Endothelial cell of umbilical vein (primary cell): ENCODE measurements at regions not wholly inside any gene's neighbourhood (a gene's known extent, or its start where the extent isn't known, plus 50 kb on each side); places are given as distances from the start of the nearest gene placed in this dataset.

Experiments
- BruUV-seq: library from RNA; stranded (reverse); fragments of 400-500 nt; replicated peaks from 2 replicates; lab custom pipeline; 2021; lab: Mats Ljungman, UMichigan
- CTCF ChIA-PET: fragments of 300-600, 350-600 bp; sonication (Branson Sonifier 250); formaldehyde crosslinking; loops from one replicate; lab custom pipeline; 2021; ENCODE audit warnings: antibody characterized with exemption, inconsistent platforms; lab: Charles Lee
- POLR2A ChIA-PET: fragments of 300-600, 350-600 bp; sonication (Branson Sonifier 250); formaldehyde crosslinking; loops from one replicate; lab custom pipeline; 2021; ENCODE audit warnings: antibody characterized with exemption, inconsistent platforms; lab: Charles Lee
- DNase-seq: peaks from one replicate; pipeline ENCODE4 v3.0.0-alpha.2; 2011; ENCODE audit warnings: low read depth, low spot score
- FAIRE-seq: peaks from 2 replicates; lab custom pipeline; 2011; peaks lifted over from hg19 to GRCh38; lab: Jason Lieb, UNC
- H2AFZ ChIP-seq: 2 replicates; pipeline ENCODE4 v1.6.0; 2012; ENCODE audit warnings: low read depth, low read length, control low read depth, inconsistent platforms
- H3K27ac ChIP-seq: 2 replicates; pipeline ENCODE4 v1.5.1; 2011; ENCODE audit warnings: low read depth, mild to moderate bottlenecking, control low read depth, low read length, moderate library complexity; ENCODE audit not compliant: insufficient read depth
- H3K27me3 ChIP-seq, 2 experiments: 2 replicates each; pipeline versions ENCODE4 v1.6.0 to v1.6.1; 2011; ENCODE audit warnings: low read length in 2 of 2, mixed read lengths in 1 of 2; ENCODE audit not compliant: control insufficient read depth in 2 of 2, insufficient read depth in 2 of 2
- H3K36me3 ChIP-seq, 2 experiments: 2 replicates in 1 of 2; 3 replicates in 1 of 2; pipeline ENCODE4 v1.5.1; 2011; ENCODE audit warnings: low read length in 2 of 2, mild to moderate bottlenecking in 1 of 2, moderate library complexity in 1 of 2; ENCODE audit not compliant: control insufficient read depth in 2 of 2, insufficient read depth in 2 of 2; ENCODE audit errors: extremely low read depth in 1 of 2
- H3K4me1 ChIP-seq: 3 replicates; pipeline ENCODE4 v1.5.1; 2011; ENCODE audit warnings: mild to moderate bottlenecking, low read length; ENCODE audit not compliant: control insufficient read depth, insufficient read depth; ENCODE audit errors: extremely low read depth
- H3K4me2 ChIP-seq: 2 replicates; pipeline ENCODE4 v1.6.1; 2011; ENCODE audit warnings: low read length, control low read depth, mixed read lengths; ENCODE audit not compliant: insufficient read depth
- H3K4me3 ChIP-seq, 3 experiments: fragments of 200-600 bp in 1 of 3; sonication (generic), shearing (Covaris generic) in 1 of 3; replicated peaks in 1 of 3; 2 replicates each; pipeline ENCODE4 v1.5.1; 2011 to 2016; ENCODE audit warnings: control low read depth in 3 of 3, low read length in 3 of 3, mild to moderate bottlenecking in 2 of 3, inconsistent platforms in 1 of 3, low read depth in 1 of 3, moderate library complexity in 1 of 3; ENCODE audit not compliant: insufficient read depth in 1 of 3
- H3K79me2 ChIP-seq: 2 replicates; pipeline ENCODE4 v1.6.0; 2012; ENCODE audit warnings: low read length, inconsistent platforms; ENCODE audit not compliant: control insufficient read depth, insufficient read depth
- H3K9ac ChIP-seq: replicated peaks from 2 replicates; pipeline ENCODE3; 2011; ENCODE audit warnings: low read length, control low read depth; ENCODE audit not compliant: insufficient read depth; ENCODE audit errors: extremely low read depth
- H3K9me1 ChIP-seq: replicated peaks from 3 replicates; pipeline ENCODE4 v1.6.0; 2011; ENCODE audit warnings: mild to moderate bottlenecking, low read length; ENCODE audit not compliant: control insufficient read depth, insufficient read depth; ENCODE audit errors: extremely low read depth
- H3K9me3 ChIP-seq: replicated peaks from 2 replicates; pipeline ENCODE4 v1.5.1; 2012; ENCODE audit warnings: low read length, inconsistent platforms; ENCODE audit not compliant: control insufficient read depth, insufficient read depth
- H4K20me1 ChIP-seq: replicated peaks from 2 replicates; pipeline ENCODE3; 2011; ENCODE audit warnings: mild to moderate bottlenecking, low read length; ENCODE audit not compliant: control insufficient read depth, insufficient read depth; ENCODE audit errors: extremely low read depth
- EZH2 ChIP-seq: IDR thresholded peaks from 2 replicates; pipeline ENCODE4 v1.6.1; 2012; ENCODE audit warnings: borderline replicate concordance, low read depth, mild to moderate bottlenecking, moderate library complexity, low read length, inconsistent platforms; ENCODE audit not compliant: severe bottlenecking
- FOS ChIP-seq: IDR thresholded peaks from 2 replicates; pipeline ENCODE4 v1.6.1; 2011; ENCODE audit warnings: mild to moderate bottlenecking, low read length, moderate library complexity, borderline replicate concordance; ENCODE audit not compliant: insufficient read depth
- GATA2 ChIP-seq: IDR thresholded peaks from 2 replicates; pipeline ENCODE4 v1.7.0; 2011; ENCODE audit warnings: low read depth, mild to moderate bottlenecking, moderate library complexity, mixed read lengths, low read length; ENCODE audit not compliant: insufficient read length, insufficient read depth
- JUN ChIP-seq: IDR thresholded peaks from 2 replicates; pipeline ENCODE4 v1.6.1; 2011; ENCODE audit warnings: borderline replicate concordance, low read depth; ENCODE audit not compliant: insufficient read length, insufficient read depth
- MYC ChIP-seq: IDR thresholded peaks from one replicate; pipeline ENCODE4 v1.6.1; 2011; ENCODE audit warnings: mild to moderate bottlenecking, low read depth, low read length
- POLR2A ChIP-seq: IDR thresholded peaks from 2 replicates; pipeline ENCODE4 v1.6.1; 2012; ENCODE audit warnings: low read depth, mild to moderate bottlenecking, control low read depth, low read length
- POLR2AphosphoS5 ChIP-seq: IDR thresholded peaks from 2 replicates; pipeline ENCODE4 v1.6.1; 2012; ENCODE audit warnings: low read depth, mild to moderate bottlenecking, control low read depth, low read length, moderate library complexity; ENCODE audit not compliant: insufficient read depth
- dilution Hi-C: fragments of 300-500 bp; cut with MboI; formaldehyde crosslinking; loops from one replicate; pipeline ENCODE4 v1.15.0; 2019; ENCODE audit warnings: low sequenced_read_pairs; ENCODE audit not compliant: extremely low pct_ligation_motif_present
- intact Hi-C: fragments of 100-400 bp; cut with micrococcal nuclease; formaldehyde crosslinking; loops from one replicate; pipeline ENCODE4 v1.10.0; 2022
- TF ChIP-seq, protein P1 (sequence below): IDR thresholded peaks from 2 replicates; pipeline ENCODE4 v1.6.1; 2011; ENCODE audit not compliant: insufficient read depth, insufficient read length
- TF ChIP-seq, protein P2 (sequence below), 2 donors: IDR thresholded peaks; 1 replicate in 1 of 2; 2 replicates in 1 of 2; pipeline ENCODE4 v1.5.1; 2011; ENCODE audit warnings: low read length in 2 of 2, mild to moderate bottlenecking in 2 of 2, moderate library complexity in 2 of 2, control low read depth in 1 of 2, inconsistent platforms in 1 of 2, low read depth in 1 of 2; ENCODE audit not compliant: insufficient read depth in 1 of 2; ENCODE audit errors: extremely low read depth in 1 of 2

DNA sequence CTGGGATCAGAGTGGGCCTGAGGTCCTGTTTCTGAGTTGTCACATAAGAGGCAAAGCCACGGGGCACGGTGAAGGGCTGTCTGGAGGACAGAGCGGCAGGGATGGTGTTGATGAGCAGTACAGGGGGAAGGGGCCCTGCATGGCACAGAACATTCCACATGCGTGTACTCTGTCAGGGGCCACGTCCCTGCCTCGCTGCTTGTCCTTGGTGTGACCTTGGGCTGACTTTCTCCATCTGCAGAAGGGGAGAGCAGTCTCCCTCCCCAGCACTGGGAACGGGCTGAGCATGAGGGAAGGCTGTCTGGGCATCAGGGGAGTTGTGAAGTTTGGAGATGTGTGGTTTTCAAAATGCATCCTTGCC is 71.5 kb upstream of the GSE1 start:
- Histone ChIP-seq H3K36me3 (no peaks in the 10 kb centered on the region), H4K20me1 (no peaks in the 10 kb centered on the region), H3K4me1 (no peaks in the 10 kb centered on the region), H3K27me3 (no peaks in the 10 kb centered on the region), H3K27ac (no peak overlapping the region), H3K4me2 (no peak overlapping the region), H3K79me2 (no peaks in the 10 kb centered on the region), H3K4me3 (no peak overlapping the region), H3K9ac (no peak overlapping the region), H3K9me1 (no peaks in the 10 kb centered on the region), H3K9me3 (no peaks in the 10 kb centered on the region), H2AFZ (no peak overlapping the region)
- no peak for FAIRE-seq
- BruUV-seq, result no TSS peak
- DNase-seq, result no peak
- ChIA-PET CTCF (interaction anchor here (1.3 kb wide), 1 partner anchor 75 kb away, joined by 3 read pairs; no protein-coding TSS in a partner anchor), POLR2A (no interaction called here)
- intact Hi-C loops (no loop called here), dilution Hi-C loops (no loop called here)
- TF ChIP-seq JUN, result no peak
- TF ChIP-seq EZH2, result no peak
- TF ChIP-seq, protein P1, sequence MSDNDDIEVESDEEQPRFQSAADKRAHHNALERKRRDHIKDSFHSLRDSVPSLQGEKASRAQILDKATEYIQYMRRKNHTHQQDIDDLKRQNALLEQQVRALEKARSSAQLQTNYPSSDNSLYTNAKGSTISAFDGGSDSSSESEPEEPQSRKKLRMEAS, result no peak
- TF ChIP-seq GATA2, result no peak
- no peak for TF ChIP-seq POLR2AphosphoS5
- no peak for TF ChIP-seq MYC

DNA sequence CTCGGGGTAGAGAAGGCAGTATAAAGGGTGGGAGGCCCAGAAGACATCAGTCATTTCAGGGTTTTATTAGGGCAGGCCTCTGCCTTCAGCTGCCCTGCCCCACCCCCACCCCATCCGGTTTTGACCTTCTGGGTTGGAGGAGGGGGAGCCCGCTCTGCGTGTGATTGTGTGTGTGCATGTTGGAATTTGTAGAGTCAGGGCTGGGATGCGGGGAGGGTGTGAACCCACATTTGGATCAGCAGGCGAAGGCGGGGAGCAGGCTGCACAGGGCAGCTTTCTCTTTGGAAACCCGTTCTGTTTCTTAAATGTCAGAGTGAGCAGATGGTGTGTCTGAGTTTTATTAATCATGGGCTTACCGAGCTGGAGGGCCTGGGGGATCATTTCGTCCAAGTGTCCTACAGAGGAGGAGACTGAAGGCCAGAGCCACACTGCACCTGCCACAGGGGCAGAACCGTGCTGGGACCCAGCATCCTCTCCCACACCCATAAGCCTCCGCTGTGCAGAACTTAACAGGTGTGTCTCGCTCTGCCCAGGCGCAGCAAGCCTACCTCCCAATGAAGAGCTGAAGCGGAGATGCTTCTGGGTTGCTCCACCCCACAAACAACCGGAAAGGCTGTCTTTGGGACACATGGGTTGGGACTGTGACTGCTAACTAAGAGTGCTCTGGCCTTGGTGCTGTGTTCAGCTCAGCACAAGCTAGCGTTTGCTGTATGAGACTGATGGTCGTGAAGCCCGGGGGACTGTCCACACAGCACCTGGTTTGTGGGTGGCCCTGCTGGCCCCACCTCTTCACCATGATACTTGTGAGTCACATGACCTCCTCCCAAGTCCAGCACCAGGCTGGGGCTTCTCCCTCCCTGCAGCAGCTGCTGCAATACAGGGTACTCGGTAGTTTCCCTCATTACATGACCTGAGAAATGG is 70.9 kb upstream of the GSE1 start:
- H2AFZ ChIP-seq, result no peak overlapping the region
- H3K4me2 ChIP-seq, result no peak overlapping the region

More for the DNA sequence above, 70.9 kb upstream of the GSE1 start:
- CTCF ChIA-PET, result interaction anchor here (1.3 kb wide), 1 partner anchor 74 kb away, joined by 3 read pairs; no protein-coding TSS in a partner anchor
- H3K9me3 ChIP-seq, result no peaks in the 10 kb centered on the region
- no peak overlapping the region for H3K9ac ChIP-seq
- intact Hi-C loops (no loop called here), dilution Hi-C loops (no loop called here)
- H3K27me3 ChIP-seq, result no peaks in the 10 kb centered on the region
- no peak overlapping the region for H3K27ac ChIP-seq
- no peaks in the 10 kb centered on the region for H3K9me1 ChIP-seq
- FAIRE-seq, result no peak
- POLR2A ChIA-PET, result no interaction called here
- no peak for DNase-seq
- TF ChIP-seq EZH2 (no peak), POLR2AphosphoS5 (no peak), MYC (no peak), JUN (no peak), FOS (no peak), POLR2A (no peak), GATA2 (no peak)
- TF ChIP-seq, protein P2, sequence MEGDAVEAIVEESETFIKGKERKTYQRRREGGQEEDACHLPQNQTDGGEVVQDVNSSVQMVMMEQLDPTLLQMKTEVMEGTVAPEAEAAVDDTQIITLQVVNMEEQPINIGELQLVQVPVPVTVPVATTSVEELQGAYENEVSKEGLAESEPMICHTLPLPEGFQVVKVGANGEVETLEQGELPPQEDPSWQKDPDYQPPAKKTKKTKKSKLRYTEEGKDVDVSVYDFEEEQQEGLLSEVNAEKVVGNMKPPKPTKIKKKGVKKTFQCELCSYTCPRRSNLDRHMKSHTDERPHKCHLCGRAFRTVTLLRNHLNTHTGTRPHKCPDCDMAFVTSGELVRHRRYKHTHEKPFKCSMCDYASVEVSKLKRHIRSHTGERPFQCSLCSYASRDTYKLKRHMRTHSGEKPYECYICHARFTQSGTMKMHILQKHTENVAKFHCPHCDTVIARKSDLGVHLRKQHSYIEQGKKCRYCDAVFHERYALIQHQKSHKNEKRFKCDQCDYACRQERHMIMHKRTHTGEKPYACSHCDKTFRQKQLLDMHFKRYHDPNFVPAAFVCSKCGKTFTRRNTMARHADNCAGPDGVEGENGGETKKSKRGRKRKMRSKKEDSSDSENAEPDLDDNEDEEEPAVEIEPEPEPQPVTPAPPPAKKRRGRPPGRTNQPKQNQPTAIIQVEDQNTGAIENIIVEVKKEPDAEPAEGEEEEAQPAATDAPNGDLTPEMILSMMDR (IDR thresholded peaks at IDR 0.05; ENCODE audit: extremely low read depth in 1 of 2, insufficient read depth in 1 of 2, low read depth in 1 of 2, low read length in 2 of 2), result no peak
- TF ChIP-seq, protein P1, result no peak
- H4K20me1 ChIP-seq, result no peaks in the 10 kb centered on the region
- H3K79me2 ChIP-seq, result no peaks in the 10 kb centered on the region
- no peak overlapping the region for H3K4me3 ChIP-seq
- no peaks in the 10 kb centered on the region for H3K4me1 ChIP-seq
- H3K36me3 ChIP-seq, result no peaks in the 10 kb centered on the region
- BruUV-seq, result no TSS peak
